GM18873 (cell line): ENCODE measurements at regions not wholly inside any gene's neighbourhood (a gene's known extent, or its start where the extent isn't known, plus 50 kb on each side); places are given as distances from the start of the nearest gene placed in this dataset.

Experiments used
- ATAC-seq: cut with Tn5 transposase; IDR thresholded peaks from one replicate; pipeline ENCODE4 v1.9.1; 2021; ENCODE audit warnings: mild to moderate bottlenecking, moderate library complexity, moderate number of reproducible peaks; ENCODE audit not compliant: unreplicated experiment, low FRiP score

DNA sequence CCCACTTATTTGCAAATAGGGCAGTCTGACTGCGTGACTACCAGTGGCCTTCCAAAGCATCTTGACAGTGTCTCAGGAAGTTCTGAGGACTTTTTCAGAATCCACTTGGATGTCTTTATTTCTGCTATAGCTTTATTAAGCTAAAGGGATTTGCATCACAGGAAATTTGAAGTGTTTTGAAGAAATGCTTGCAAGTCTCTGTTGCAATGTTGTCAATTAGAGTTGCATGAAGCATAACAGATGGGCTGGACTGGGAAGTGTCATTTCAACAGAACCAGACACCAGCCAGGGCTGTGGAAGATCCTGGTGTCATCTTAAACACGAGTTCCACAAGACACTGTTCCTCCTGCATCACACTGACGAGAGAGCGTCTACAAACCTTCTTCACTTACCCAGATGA lies 224.5 kb downstream of the EN1 start:
- no peak for ATAC-seq

GRCh38 chr2:118622108-118622507 lies 225.3 kb downstream of the EN1 start:
- ATAC-seq = no peak

DNA sequence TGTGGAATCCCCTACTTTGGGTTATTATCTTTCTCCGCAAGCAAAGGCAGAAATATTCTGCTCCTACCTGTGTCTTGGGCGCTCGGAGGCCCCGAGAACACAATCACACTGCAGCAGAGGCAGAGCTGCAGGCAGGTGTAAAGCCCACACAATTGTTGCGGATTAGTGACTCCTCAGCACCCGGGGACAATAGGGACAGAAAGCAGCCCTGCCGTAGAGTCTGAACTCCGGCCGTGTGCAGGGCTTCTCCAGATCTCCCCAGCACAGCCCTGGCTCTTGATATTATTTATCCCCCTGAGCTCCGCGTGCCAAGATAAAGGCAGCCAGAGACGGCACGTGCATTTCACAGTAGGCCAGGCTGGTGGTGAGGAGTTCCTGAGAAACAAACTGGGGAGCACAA lies 229.2 kb downstream of the EN1 start:
- no peak for ATAC-seq

DNA sequence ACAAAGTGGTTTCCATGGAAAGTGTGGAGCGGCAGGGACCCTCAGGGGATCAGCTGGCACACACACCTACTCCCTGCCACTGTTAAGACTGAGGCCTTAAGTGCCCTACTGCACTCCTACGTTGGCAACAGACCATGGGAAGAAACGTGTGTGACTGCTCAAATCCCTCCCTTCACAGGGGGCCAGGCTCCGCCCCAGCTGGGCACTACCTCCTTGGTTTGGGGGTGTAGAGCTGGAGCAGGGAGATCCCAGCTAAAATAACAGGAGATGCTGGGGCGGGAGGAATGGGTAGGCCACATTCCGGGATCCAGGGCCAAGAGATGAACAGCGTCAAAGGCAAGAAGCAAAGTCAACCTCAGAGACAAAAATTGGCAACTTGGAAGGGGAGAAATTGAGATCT lies 231.0 kb downstream of the EN1 start:
- no peak for ATAC-seq

- ATAC-seq = no peak
Observed at GRCh38 chr2:118614841-118615271, 232.6 kb downstream of the EN1 start.

DNA sequence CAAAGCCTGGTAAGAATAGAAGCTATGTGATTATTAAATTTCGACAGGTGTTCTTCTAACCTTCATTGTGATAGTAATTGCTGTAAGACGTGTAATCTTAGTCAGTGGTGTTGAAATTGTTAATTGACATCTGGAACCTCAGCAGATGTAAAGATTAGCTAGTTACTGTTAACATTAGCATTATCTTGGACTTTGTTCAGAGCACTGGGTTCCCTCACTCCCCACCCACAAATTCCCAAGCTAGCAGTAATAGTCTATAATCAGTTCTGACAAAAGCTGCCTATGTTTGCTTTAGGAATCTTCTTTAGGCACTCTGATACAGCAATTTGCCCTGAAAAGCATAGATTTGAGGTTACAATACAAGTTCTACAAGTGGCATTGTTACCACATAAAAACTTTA lies 233.7 kb downstream of the EN1 start:
- no peak for ATAC-seq

GRCh38 chr2:118611691-118612090 lies 235.8 kb downstream of the EN1 start:
- no peak for ATAC-seq

- ATAC-seq = no peak
Observed at GRCh38 chr2:118609138-118609537, 238.3 kb downstream of the EN1 start.

GRCh38 chr2:118607641-118608040 lies 239.8 kb downstream of the EN1 start:
- no peak for ATAC-seq

- ATAC-seq = no peak
Observed at GRCh38 chr2:118604811-118605210, 242.6 kb downstream of the EN1 start.

- ATAC-seq = no peak
Observed at GRCh38 chr2:118604371-118604770, 243.1 kb downstream of the EN1 start.

GRCh38 chr2:118599141-118599540 lies 248.3 kb downstream of the EN1 start:
- ATAC-seq = no peak

GRCh38 chr2:118596620-118597019 lies 250.8 kb downstream of the EN1 start:
- no peak for ATAC-seq

DNA sequence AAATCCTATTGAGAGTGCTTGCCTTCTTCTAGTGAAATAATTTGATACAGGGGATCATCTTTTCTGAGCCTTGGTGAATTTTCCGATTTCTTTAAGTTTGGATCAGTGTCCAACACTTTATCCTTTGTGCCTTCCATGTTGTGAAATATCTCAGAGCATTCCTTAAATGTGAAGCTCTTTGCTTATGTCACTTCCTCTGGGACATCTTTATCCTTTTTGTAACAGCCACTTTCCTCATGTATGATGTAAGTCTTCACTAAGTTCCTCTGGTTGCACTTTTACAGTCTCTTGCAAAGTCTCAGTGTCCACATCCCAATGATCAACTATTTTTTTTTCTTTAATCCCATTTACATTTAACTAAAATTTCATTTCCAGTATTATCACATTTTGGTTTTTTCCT lies 254.2 kb downstream of the EN1 start:
- no peak for ATAC-seq

DNA sequence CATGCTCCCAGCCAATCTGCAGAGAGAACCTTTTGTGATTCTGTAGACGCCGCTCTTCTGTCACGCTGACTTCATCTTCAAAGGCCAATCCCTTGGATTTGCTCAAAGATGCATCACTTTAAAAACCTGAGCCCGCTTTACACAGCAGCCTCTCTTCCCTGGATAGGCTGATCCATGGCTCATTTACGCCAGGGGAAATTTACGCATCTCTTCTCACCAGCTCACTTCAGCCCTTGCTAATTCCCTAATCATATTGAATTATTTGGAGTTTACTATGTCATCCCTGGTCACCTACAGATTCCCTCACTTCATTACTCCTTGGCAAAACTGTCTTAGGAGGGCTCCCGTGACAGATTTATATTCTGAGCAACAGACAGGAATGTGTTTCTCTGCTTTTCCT lies 256.2 kb downstream of the EN1 start:
- ATAC-seq = no peak

DNA sequence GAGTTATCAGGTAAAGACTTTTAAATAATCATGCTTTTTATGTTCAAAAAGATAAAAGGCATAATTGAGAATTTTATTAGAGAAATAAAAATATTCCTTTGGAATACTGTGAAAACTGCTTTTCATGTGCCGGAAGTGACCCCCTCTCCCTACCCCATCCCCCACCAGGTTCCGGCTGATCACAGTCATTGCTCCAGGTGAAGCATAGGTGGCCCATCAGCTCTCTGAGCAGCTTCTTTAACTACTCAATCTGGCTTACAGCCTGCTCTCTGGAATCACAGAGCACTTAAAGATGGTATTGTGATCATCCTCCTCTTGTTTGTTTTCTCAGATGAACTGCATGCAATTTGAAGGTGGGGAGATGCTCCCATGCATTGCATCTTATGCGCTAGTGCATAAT lies 257.7 kb downstream of the EN1 start:
- no peak for ATAC-seq

GRCh38 chr2:118588850-118589249 lies 258.6 kb downstream of the EN1 start:
- no peak for ATAC-seq

DNA sequence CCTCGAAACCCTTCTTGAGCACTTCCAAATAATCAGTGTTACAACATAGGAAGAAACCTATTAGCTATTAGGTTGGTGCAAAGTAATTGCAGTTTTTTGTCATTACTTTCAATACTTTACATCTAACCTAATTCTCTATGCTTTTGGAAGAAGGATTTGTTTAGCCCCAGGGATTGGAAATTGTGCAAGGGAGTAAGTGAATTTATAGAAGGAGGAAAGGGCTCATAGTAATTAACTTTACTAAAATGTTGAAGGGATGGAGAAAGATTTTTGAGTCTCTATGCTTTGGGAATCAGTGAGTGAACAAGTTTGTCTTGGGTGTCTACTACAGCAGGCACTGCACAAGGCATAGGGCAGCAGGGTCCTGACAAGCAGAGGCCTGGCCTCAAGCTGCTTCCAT lies 261.1 kb downstream of the EN1 start:
- ATAC-seq = no peak

DNA sequence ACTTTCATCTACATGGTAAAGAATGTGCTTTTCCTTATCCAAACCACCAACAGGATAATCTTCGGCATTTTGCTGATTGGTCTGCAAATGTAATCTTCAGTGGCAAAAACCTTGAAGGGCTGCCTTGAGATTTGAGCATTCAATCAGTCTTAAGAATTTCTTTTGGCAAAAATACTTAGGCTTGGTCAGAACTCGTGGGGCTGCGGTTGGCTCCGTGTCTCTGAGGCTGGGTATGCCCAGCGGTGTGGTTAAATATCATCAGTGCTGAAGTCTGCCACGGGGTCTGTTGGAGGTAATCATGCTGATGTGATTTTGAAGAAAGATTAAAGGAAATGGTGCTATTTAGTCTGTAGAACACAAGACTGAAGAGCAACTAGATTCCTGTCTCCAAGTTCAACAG lies 262.6 kb downstream of the EN1 start:
- ATAC-seq = no peak

DNA sequence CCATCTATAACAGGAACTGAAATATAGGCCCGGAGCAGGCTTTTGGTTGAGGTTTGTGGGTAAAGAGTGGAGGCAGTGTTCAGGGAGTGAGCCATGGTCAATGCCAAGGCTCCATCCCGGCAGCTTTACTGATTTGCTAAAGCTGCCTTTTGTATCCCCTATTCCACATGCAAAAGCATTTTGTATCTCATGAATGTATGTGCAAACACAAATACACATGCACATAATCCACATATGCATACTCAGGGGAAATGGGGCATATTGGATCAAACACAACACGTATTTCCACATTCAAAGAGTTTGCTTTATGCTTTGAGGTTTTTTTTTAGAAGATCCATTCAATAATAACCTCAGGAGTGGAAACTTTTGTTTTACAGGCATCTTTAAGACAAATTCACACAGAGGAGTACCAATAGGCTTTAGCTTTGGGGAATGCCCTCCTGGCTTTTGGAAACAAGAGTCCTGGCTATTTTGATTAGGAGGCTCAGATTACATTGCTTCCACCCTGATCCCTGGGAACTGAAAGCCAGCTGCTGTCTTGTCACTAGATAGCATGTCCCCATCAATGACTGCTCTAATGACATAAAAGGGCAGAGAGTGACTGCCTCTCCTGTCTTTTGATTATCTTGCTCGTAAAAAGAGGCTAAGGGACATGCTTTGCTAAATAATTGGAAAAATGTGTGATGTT lies 263.2 kb downstream of the EN1 start:
- no peak for ATAC-seq

DNA sequence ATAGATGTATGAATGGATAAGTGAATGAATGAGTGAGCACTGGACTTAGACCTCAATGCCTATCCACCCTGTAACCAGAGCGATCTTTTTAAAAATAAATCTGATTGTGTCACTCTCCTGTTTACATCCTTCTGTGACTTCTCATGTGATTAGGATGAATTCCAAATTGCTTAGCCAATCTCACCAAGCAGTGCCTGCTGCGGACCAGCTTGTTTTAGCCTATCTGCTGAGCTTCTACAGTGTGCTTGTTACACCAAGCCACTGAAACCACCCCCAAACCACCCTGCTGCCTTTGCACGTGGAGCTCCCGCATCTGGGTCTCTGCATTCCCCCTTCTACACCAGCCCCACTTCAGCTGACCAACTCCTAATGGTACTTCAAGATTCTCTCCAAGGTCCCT lies 265.4 kb downstream of the EN1 start:
- ATAC-seq = no peak

DNA sequence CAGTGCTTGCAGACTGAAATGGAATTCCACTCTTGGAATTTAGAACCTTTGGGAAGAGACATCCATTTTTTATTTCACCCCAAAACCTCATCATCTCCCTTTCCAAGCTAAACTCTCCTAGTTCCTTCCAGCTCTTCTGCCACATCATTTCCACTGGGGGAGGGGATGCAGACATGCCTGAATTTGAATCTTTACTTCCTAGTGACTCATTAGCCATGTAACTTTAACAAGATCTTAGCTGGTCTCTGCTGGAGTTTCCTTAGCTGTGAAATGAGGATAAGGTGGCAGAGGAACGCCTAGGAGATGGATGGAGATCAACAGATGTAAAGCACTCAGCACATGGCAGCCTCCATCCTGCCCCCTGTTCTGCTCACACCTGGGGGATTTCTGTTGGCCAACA lies 266.8 kb downstream of the EN1 start:
- ATAC-seq = no peak

DNA sequence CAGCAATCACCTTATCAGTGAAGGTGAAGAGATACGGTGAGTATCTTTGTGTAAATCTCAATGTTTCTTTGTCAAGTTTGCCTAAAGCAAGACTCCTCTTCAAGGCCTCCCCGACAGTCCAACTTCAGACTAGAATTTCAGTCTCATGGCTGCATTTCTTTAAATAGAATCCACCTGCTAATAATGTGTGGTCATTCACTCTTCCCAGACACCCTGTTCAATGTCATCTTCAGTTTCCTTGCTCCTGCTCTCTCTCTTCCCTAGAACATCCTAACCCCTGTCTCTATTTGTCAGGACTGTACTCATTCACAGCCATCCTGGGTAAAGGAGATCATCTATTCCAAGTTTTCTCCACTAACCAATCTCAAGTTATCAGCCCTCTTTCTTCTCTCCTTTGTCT lies 267.3 kb downstream of the EN1 start:
- no peak for ATAC-seq
